ENCODE measurements at regions not wholly inside any gene's neighbourhood (a gene's known extent, or its start where the extent isn't known, plus 50 kb on each side); places are given as distances from the start of the nearest gene placed in this dataset.

- no peak for TF ChIP-seq CTCF (IDR thresholded peaks at IDR 0.05)
- TF ChIP-seq ZFX (IDR thresholded peaks at IDR 0.05; ENCODE audit: borderline replicate concordance): no peak
Observed at GRCh38 chr2:6545795-6546194, 319.9 kb downstream of the CMPK2 start.

Measured in 22Rv1 (cell line).